GM08714 (cell line): ENCODE measurements at regions not wholly inside any gene's neighbourhood (a gene's known extent, or its start where the extent isn't known, plus 50 kb on each side); places are given as distances from the start of the nearest gene placed in this dataset.

Experiments
- H3K4me3 ChIP-seq: fragments of 200-500 bp; sonication (Bioruptor generic); 2 replicates; pipeline ENCODE4 v1.5.1; 2014; ENCODE audit warnings: mild to moderate bottlenecking, low read length, inconsistent platforms
- ZNF274 ChIP-seq: IDR thresholded peaks from 2 replicates; pipeline ENCODE4 v1.6.1; 2012; ENCODE audit warnings: mild to moderate bottlenecking, low read depth, low read length

GRCh38 chr10:128633864-128634540, 507.8 kb upstream of the MKI67 start:
- no peak for TF ChIP-seq ZNF274
- H3K4me3 ChIP-seq: no peak overlapping the region

- no peak overlapping the region for H3K4me3 ChIP-seq
- TF ChIP-seq ZNF274: no peak
Measured at GRCh38 chr10:128642023-128642422, 515.8 kb upstream of the MKI67 start.

- H3K4me3 ChIP-seq: no peak overlapping the region
- TF ChIP-seq ZNF274: no peak
Measured at GRCh38 chr10:128642502-128642901, 516.3 kb upstream of the MKI67 start.

- TF ChIP-seq ZNF274: no peak
Measured at GRCh38 chr10:128643658-128644057, 517.4 kb upstream of the MKI67 start.

GRCh38 chr10:128645486-128645885, 519.3 kb upstream of the MKI67 start:
- no peak for TF ChIP-seq ZNF274
- H3K4me3 ChIP-seq: no peak overlapping the region

More at GRCh38 chr10:128643658-128644057, 517.4 kb upstream of the MKI67 start:
- no peak overlapping the region for H3K4me3 ChIP-seq

GRCh38 chr10:128646956-128647355, 520.7 kb upstream of the MKI67 start:
- no peak for TF ChIP-seq ZNF274
- no peak overlapping the region for H3K4me3 ChIP-seq

- no peak for TF ChIP-seq ZNF274
- no peak overlapping the region for H3K4me3 ChIP-seq
Measured at GRCh38 chr10:128657548-128657947, 531.3 kb upstream of the MKI67 start.

GRCh38 chr10:128660726-128661125, 534.5 kb upstream of the MKI67 start:
- TF ChIP-seq ZNF274: no peak
- H3K4me3 ChIP-seq: no peak overlapping the region

- H3K4me3 ChIP-seq: no peak overlapping the region
- no peak for TF ChIP-seq ZNF274
Measured at GRCh38 chr10:128661404-128662197, 535.4 kb upstream of the MKI67 start.

GRCh38 chr10:128662520-128662919, 536.3 kb upstream of the MKI67 start:
- no peak for TF ChIP-seq ZNF274
- no peak overlapping the region for H3K4me3 ChIP-seq

- TF ChIP-seq ZNF274: no peak
Measured at GRCh38 chr10:128664729-128665128, 538.5 kb upstream of the MKI67 start.

GRCh38 chr10:128675405-128675804, 549.2 kb upstream of the MKI67 start:
- no peak overlapping the region for H3K4me3 ChIP-seq
- TF ChIP-seq ZNF274: no peak

More at GRCh38 chr10:128664729-128665128, 538.5 kb upstream of the MKI67 start:
- no peak overlapping the region for H3K4me3 ChIP-seq

GRCh38 chr10:128680116-128680515, 553.9 kb upstream of the MKI67 start:
- TF ChIP-seq ZNF274: no peak
- H3K4me3 ChIP-seq: no peak overlapping the region

- H3K4me3 ChIP-seq: no peak overlapping the region
- no peak for TF ChIP-seq ZNF274
Measured at GRCh38 chr10:128684215-128684614, 558.0 kb upstream of the MKI67 start.

- no peak for TF ChIP-seq ZNF274
- no peak overlapping the region for H3K4me3 ChIP-seq
Measured at GRCh38 chr10:128686630-128687278, 560.5 kb upstream of the MKI67 start.

- H3K4me3 ChIP-seq: no peak overlapping the region
- no peak for TF ChIP-seq ZNF274
Measured at GRCh38 chr10:128687408-128687807, 561.2 kb upstream of the MKI67 start.
